Adipocyte (in vitro differentiated cells): ENCODE measurements at regions not wholly inside any gene's neighbourhood (a gene's known extent, or its start where the extent isn't known, plus 50 kb on each side); places are given as distances from the start of the nearest gene placed in this dataset.
"Not testable (repeated sequence)": the region's sequence is repeated elsewhere in the genome, so short reads cannot be mapped to it uniquely, and the experiment has no call there.

ENCODE experiments used
- DNase-seq: peaks from one replicate; pipeline ENCODE4 v3.0.0-alpha.2; 2015; ENCODE audit warnings: low read depth
- H3K27me3 ChIP-seq: replicated peaks from 2 replicates; pipeline ENCODE4 v1.7.0; 2013; ENCODE audit warnings: mild to moderate bottlenecking, low read length, moderate library complexity; ENCODE audit not compliant: control insufficient read depth, insufficient read depth
- H3K36me3 ChIP-seq: 2 replicates; pipeline ENCODE4 v1.7.0; 2013; ENCODE audit warnings: low read length, mild to moderate bottlenecking, moderate library complexity; ENCODE audit not compliant: control insufficient read depth, insufficient read depth, severe bottlenecking
- H3K4me1 ChIP-seq: 2 replicates; pipeline ENCODE4 v1.7.0; 2013; ENCODE audit warnings: mild to moderate bottlenecking, low read length, moderate library complexity; ENCODE audit not compliant: control insufficient read depth, insufficient read depth
- H3K4me3 ChIP-seq: 2 replicates; pipeline ENCODE4 v1.7.0; 2013; ENCODE audit warnings: mild to moderate bottlenecking, low read length, moderate library complexity
- H3K9ac ChIP-seq: 2 replicates; pipeline ENCODE4 v1.7.0; 2013; ENCODE audit warnings: mild to moderate bottlenecking, low read length, moderate library complexity
- H3K9me3 ChIP-seq: 2 replicates; pipeline ENCODE4 v1.7.0; 2013; ENCODE audit warnings: mild to moderate bottlenecking, low read length, moderate library complexity; ENCODE audit not compliant: control insufficient read depth

- no peak overlapping the region for H3K4me3 ChIP-seq
- no peak for DNase-seq
- no peaks in the 10 kb centered on the region for H3K4me1 ChIP-seq
- H3K9me3 ChIP-seq, result peaks cover 14% of the 10 kb centered on the region
- H3K9ac ChIP-seq, result no peak overlapping the region
- no peaks in the 10 kb centered on the region for H3K27me3 ChIP-seq
- no peaks in the 10 kb centered on the region for H3K36me3 ChIP-seq
These were observed 213.4 kb upstream of the XIST start for GRCh38 chrX:74065831-74066390.

GRCh38 chrX:74063426-74064155 lies 211.1 kb upstream of the XIST start:
- Histone ChIP-seq H3K4me1 (no peaks in the 10 kb centered on the region), H3K27me3 (no peaks in the 10 kb centered on the region), H3K9ac (no peak overlapping the region), H3K9me3 (peaks cover 10% of the 10 kb centered on the region), H3K4me3 (no peak overlapping the region), H3K36me3 (no peaks in the 10 kb centered on the region)
- DNase-seq, result no peak

- Histone ChIP-seq H3K36me3 (no peaks in the 10 kb centered on the region), H3K27me3 (no peaks in the 10 kb centered on the region), H3K9me3 (no peaks in the 10 kb centered on the region), H3K4me1 (no peaks in the 10 kb centered on the region), H3K9ac (no peak overlapping the region), H3K4me3 (no peak overlapping the region)
- no peak for DNase-seq
These were observed 209.4 kb upstream of the XIST start for GRCh38 chrX:74061879-74062278.

- no peak overlapping the region for H3K9ac ChIP-seq
- no peaks in the 10 kb centered on the region for H3K27me3 ChIP-seq
- H3K9me3 ChIP-seq, result peaks cover 40% of the 10 kb centered on the region
- no peak overlapping the region for H3K4me3 ChIP-seq
- H3K4me1 ChIP-seq, result no peaks in the 10 kb centered on the region
- no peaks in the 10 kb centered on the region for H3K36me3 ChIP-seq
- DNase-seq, result no peak
These were observed 196.6 kb upstream of the XIST start for GRCh38 chrX:74049126-74049525.

- H3K4me1 ChIP-seq, DNase-seq, H3K9me3 ChIP-seq, H3K36me3 ChIP-seq, H3K27me3 ChIP-seq, H3K4me3 ChIP-seq, H3K9ac ChIP-seq: not testable (repeated sequence)
These were observed 181.6 kb upstream of the XIST start for GRCh38 chrX:74034066-74034465.

- not testable (repeated sequence) for H3K27me3 ChIP-seq, H3K36me3 ChIP-seq, DNase-seq, H3K9me3 ChIP-seq, H3K4me1 ChIP-seq, H3K9ac ChIP-seq, H3K4me3 ChIP-seq
These were observed 179.0 kb upstream of the XIST start for GRCh38 chrX:74031527-74031926.

- H3K27me3 ChIP-seq, H3K4me1 ChIP-seq, H3K9ac ChIP-seq, H3K4me3 ChIP-seq, H3K36me3 ChIP-seq, DNase-seq, H3K9me3 ChIP-seq: not testable (repeated sequence)
These were observed 178.3 kb upstream of the XIST start for GRCh38 chrX:74030766-74031165.

GRCh38 chrX:74025145-74025544 lies 172.6 kb upstream of the XIST start:
- not testable (repeated sequence) for H3K27me3 ChIP-seq, H3K36me3 ChIP-seq, DNase-seq, H3K9ac ChIP-seq, H3K4me1 ChIP-seq, H3K4me3 ChIP-seq, H3K9me3 ChIP-seq

GRCh38 chrX:74023203-74023602 lies 170.7 kb upstream of the XIST start:
- DNase-seq, result no peak

GRCh38 chrX:74018253-74018652 lies 165.7 kb upstream of the XIST start:
- Histone ChIP-seq H3K4me1 (no peaks in the 10 kb centered on the region), H3K9me3 (no peaks in the 10 kb centered on the region), H3K4me3 (no peak overlapping the region), H3K9ac (no peak overlapping the region), H3K27me3 (no peaks in the 10 kb centered on the region), H3K36me3 (no peaks in the 10 kb centered on the region)
- no peak for DNase-seq

More at GRCh38 chrX:74023203-74023602, 170.7 kb upstream of the XIST start:
- Histone ChIP-seq H3K36me3 (no peaks in the 10 kb centered on the region), H3K4me1 (no peaks in the 10 kb centered on the region), H3K9me3 (peaks cover 4% of the 10 kb centered on the region), H3K9ac (no peak overlapping the region), H3K27me3 (no peaks in the 10 kb centered on the region), H3K4me3 (no peak overlapping the region)

GRCh38 chrX:74015379-74016019 lies 163.0 kb upstream of the XIST start:
- Histone ChIP-seq H3K4me3 (no peak overlapping the region), H3K36me3 (no peaks in the 10 kb centered on the region), H3K27me3 (no peaks in the 10 kb centered on the region), H3K9me3 (no peaks in the 10 kb centered on the region), H3K4me1 (no peaks in the 10 kb centered on the region), H3K9ac (no peak overlapping the region)
- peak; percentile 86 for DNase-seq
